CD4-positive, alpha-beta T cell (primary cell): ENCODE measurements at regions not wholly inside any gene's neighbourhood (a gene's known extent, or its start where the extent isn't known, plus 50 kb on each side); places are given as distances from the start of the nearest gene placed in this dataset.

Experiments
- ATAC-seq: fragments of 200-7000 bp; cut with Tn5 transposase; one replicate; pipeline ENCODE4 v1.10.0; 2022; ENCODE audit warnings: mild to moderate bottlenecking; ENCODE audit not compliant: poor library complexity
- CTCF ChIA-PET: fragments of 350-600 bp; sonication (Branson Sonifier 250); formaldehyde crosslinking; loops from one replicate; lab custom pipeline; 2021; ENCODE audit warnings: antibody characterized with exemption, inconsistent platforms; lab: Charles Lee
- POLR2A ChIA-PET: fragments of 350-600 bp; sonication (Branson Sonifier 250); formaldehyde crosslinking; loops from one replicate; lab custom pipeline; 2021; ENCODE audit warnings: antibody characterized with exemption, inconsistent platforms; lab: Charles Lee
- DNase-seq, 14 experiments: peaks; one replicate each; pipeline ENCODE4 v3.0.0-alpha.2; 2013 to 2020; ENCODE audit warnings: mixed read lengths in 2 of 14
- H3K27ac ChIP-seq, 2 donors: one replicate each; pipeline versions ENCODE4 v1.5.1 to v1.7.0; 2013; ENCODE audit warnings: low read length in 2 of 2, low read depth in 1 of 2, mild to moderate bottlenecking in 1 of 2
- H3K27me3 ChIP-seq, 2 experiments: 1 replicate in 1 of 2; 2 replicates in 1 of 2; pipeline versions ENCODE4 v1.6.1 to v1.7.0; 2013; ENCODE audit warnings: low read length in 2 of 2, control low read depth in 1 of 2, mild to moderate bottlenecking in 1 of 2, moderate library complexity in 1 of 2; ENCODE audit not compliant: insufficient read depth in 2 of 2, control insufficient read depth in 1 of 2
- H3K36me3 ChIP-seq: one replicate; pipeline ENCODE4 v1.6.1; 2013; ENCODE audit warnings: low read length, control low read depth; ENCODE audit not compliant: insufficient read depth
- H3K4me1 ChIP-seq: one replicate; pipeline ENCODE4 v1.6.1; 2013; ENCODE audit warnings: low read length, control low read depth; ENCODE audit not compliant: insufficient read depth
- H3K4me3 ChIP-seq: one replicate; pipeline ENCODE4 v1.5.1; 2013; ENCODE audit warnings: mild to moderate bottlenecking, low read length, moderate library complexity
- H3K9me3 ChIP-seq, 2 experiments: 1 replicate in 1 of 2; 2 replicates in 1 of 2; pipeline versions ENCODE4 v1.6.1 to v1.7.0; 2013; ENCODE audit warnings: low read length in 2 of 2, mild to moderate bottlenecking in 2 of 2, control low read depth in 1 of 2, moderate library complexity in 1 of 2; ENCODE audit not compliant: control insufficient read depth in 1 of 2, insufficient read depth in 1 of 2
- H3K27ac Mint-ChIP-seq: one replicate; pipeline ENCODE4 v1.8.0; 2020; ENCODE audit warnings: mixed read lengths
- H3K27me3 Mint-ChIP-seq: one replicate; pipeline ENCODE4 v1.8.0; 2021; ENCODE audit warnings: mixed read lengths
- H3K36me3 Mint-ChIP-seq: one replicate; pipeline ENCODE4 v1.8.0; 2021; ENCODE audit warnings: low read depth, mixed read lengths
- H3K4me1 Mint-ChIP-seq: one replicate; pipeline ENCODE4 v1.8.0; 2021; ENCODE audit warnings: low read depth, mixed read lengths
- H3K4me3 Mint-ChIP-seq: one replicate; pipeline ENCODE4 v1.8.0; 2020; ENCODE audit warnings: mild to moderate bottlenecking, mixed read lengths
- H3K9me3 Mint-ChIP-seq: one replicate; pipeline ENCODE4 v1.8.0; 2020; ENCODE audit warnings: mixed read lengths
- intact Hi-C, 2 experiments: fragments of 100-400 bp; cut with DNase I in 1 of 2; cut with micrococcal nuclease in 1 of 2; formaldehyde crosslinking; loops; one replicate each; pipeline versions ENCODE4 v1.15.1 to v1.9.0; 2023 to 2025; cut with DNase I, micrococcal nuclease
- TF ChIP-seq, protein P1 (sequence below): fragments of 200-600 bp; IDR thresholded peaks from one replicate; pipeline ENCODE4 v1.8.0; 2022; ENCODE audit warnings: antibody characterized with exemption, mild to moderate bottlenecking

- H3K9me3 ChIP-seq: peaks cover 0 to 3% of the 10 kb centered on the region in 2 experiments
- no peaks in the 10 kb centered on the region for H3K27me3 ChIP-seq
- no peaks in the 10 kb centered on the region for H3K36me3 ChIP-seq
- ATAC-seq: no peak
- ChIA-PET POLR2A (no interaction called here), CTCF (no interaction called here)
- DNase-seq: no peak
- Mint-ChIP-seq H3K9me3 (peaks cover 5% of the 10 kb centered on the region), H3K36me3 (no peaks in the 10 kb centered on the region), H3K27me3 (no peaks in the 10 kb centered on the region), H3K4me3 (no peak overlapping the region), H3K4me1 (no peaks in the 10 kb centered on the region), H3K27ac (no peak overlapping the region)
- no peak overlapping the region for H3K27ac ChIP-seq
- no peak overlapping the region for H3K4me3 ChIP-seq
- intact Hi-C loops: no loop called here
- no peaks in the 10 kb centered on the region for H3K4me1 ChIP-seq
- TF ChIP-seq, protein P1, sequence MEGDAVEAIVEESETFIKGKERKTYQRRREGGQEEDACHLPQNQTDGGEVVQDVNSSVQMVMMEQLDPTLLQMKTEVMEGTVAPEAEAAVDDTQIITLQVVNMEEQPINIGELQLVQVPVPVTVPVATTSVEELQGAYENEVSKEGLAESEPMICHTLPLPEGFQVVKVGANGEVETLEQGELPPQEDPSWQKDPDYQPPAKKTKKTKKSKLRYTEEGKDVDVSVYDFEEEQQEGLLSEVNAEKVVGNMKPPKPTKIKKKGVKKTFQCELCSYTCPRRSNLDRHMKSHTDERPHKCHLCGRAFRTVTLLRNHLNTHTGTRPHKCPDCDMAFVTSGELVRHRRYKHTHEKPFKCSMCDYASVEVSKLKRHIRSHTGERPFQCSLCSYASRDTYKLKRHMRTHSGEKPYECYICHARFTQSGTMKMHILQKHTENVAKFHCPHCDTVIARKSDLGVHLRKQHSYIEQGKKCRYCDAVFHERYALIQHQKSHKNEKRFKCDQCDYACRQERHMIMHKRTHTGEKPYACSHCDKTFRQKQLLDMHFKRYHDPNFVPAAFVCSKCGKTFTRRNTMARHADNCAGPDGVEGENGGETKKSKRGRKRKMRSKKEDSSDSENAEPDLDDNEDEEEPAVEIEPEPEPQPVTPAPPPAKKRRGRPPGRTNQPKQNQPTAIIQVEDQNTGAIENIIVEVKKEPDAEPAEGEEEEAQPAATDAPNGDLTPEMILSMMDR: no peak
Observed at GRCh38 chr3:191148131-191148530, 50.9 kb upstream of the OSTN start.

DNA sequence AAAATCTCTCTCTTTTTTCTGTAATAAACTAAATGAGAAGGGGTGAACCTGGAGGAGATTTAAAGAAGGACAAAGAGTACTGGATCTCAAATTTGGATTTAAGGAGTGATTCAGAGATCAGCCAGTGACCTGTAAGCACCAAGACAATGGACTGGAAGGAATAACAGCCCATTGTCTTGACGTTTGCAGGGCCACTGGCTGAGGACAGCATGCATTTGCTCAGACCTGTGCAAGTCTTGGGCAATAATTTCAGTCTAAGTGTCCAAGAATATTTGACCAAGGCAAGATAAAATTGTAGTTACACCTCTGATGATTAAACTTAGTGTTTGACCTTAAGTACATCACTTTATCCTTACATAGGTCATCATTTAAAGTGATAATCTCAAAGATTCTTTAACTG is 55.8 kb upstream of the OSTN start:
- H3K4me3 ChIP-seq: no peak overlapping the region
- H3K9me3 ChIP-seq: peaks cover 0 to 3% of the 10 kb centered on the region in 2 experiments
- H3K36me3 Mint-ChIP-seq: no peaks in the 10 kb centered on the region
- ATAC-seq (no peak), DNase-seq (no peak)
- H3K4me1 ChIP-seq: no peaks in the 10 kb centered on the region
- no peaks in the 10 kb centered on the region for H3K9me3 Mint-ChIP-seq
- intact Hi-C loops: no loop called here
- no peaks in the 10 kb centered on the region for H3K4me1 Mint-ChIP-seq
- H3K27me3 ChIP-seq: no peaks in the 10 kb centered on the region
- POLR2A ChIA-PET: no interaction called here
- no peaks in the 10 kb centered on the region for H3K36me3 ChIP-seq
- TF ChIP-seq, protein P1: no peak
- CTCF ChIA-PET: no interaction called here
- no peak overlapping the region for H3K4me3 Mint-ChIP-seq
- H3K27me3 Mint-ChIP-seq: no peaks in the 10 kb centered on the region
- no peak overlapping the region for H3K27ac ChIP-seq
- H3K27ac Mint-ChIP-seq: no peak overlapping the region

- Histone ChIP-seq H3K4me3 (no peak overlapping the region), H3K27me3 (no peaks in the 10 kb centered on the region), H3K27ac (no peak overlapping the region), H3K9me3 (peaks cover 0 to 5% of the 10 kb centered on the region in 2 experiments), H3K36me3 (no peaks in the 10 kb centered on the region), H3K4me1 (no peaks in the 10 kb centered on the region)
- intact Hi-C loops: no loop called here
- Mint-ChIP-seq H3K27ac (no peak overlapping the region), H3K4me1 (no peaks in the 10 kb centered on the region), H3K27me3 (no peaks in the 10 kb centered on the region), H3K4me3 (no peak overlapping the region), H3K36me3 (no peaks in the 10 kb centered on the region), H3K9me3 (no peaks in the 10 kb centered on the region)
- CTCF ChIA-PET: no interaction called here
- ATAC-seq (no peak), DNase-seq (peak in 1 of 14 experiments; percentile 2)
- POLR2A ChIA-PET: no interaction called here
- TF ChIP-seq, protein P1: no peak
Observed at GRCh38 chr3:191141728-191142127, 57.3 kb upstream of the OSTN start.
